Kidney tubule cell (primary cell): ENCODE measurements at regions not wholly inside any gene's neighbourhood (a gene's known extent, or its start where the extent isn't known, plus 50 kb on each side); places are given as distances from the start of the nearest gene placed in this dataset.
"Not testable (repeated sequence)": the region's sequence is repeated elsewhere in the genome, so short reads cannot be mapped to it uniquely, and the experiment has no call there.

ENCODE experiments used
- DNase-seq: peaks from one replicate; pipeline ENCODE4 v3.0.0-alpha.2; 2018; ENCODE audit warnings: low spot score

GRCh38 chr1:199448646-199449045 is 578.9 kb upstream of the NR5A2 start:
- peak; percentile 62 for DNase-seq

GRCh38 chr1:199449221-199449620 is 578.3 kb upstream of the NR5A2 start:
- DNase-seq, result no peak

GRCh38 chr1:199449681-199450080 is 577.8 kb upstream of the NR5A2 start:
- no peak for DNase-seq

GRCh38 chr1:199452627-199453026 is 574.9 kb upstream of the NR5A2 start:
- DNase-seq, result no peak

GRCh38 chr1:199453723-199454122 is 573.8 kb upstream of the NR5A2 start:
- DNase-seq, result no peak

GRCh38 chr1:199460933-199461332 is 566.6 kb upstream of the NR5A2 start:
- DNase-seq, result no peak

- DNase-seq, result peak; percentile 69
Observed at GRCh38 chr1:199463521-199464127, 563.9 kb upstream of the NR5A2 start.

GRCh38 chr1:199466961-199467360 is 560.5 kb upstream of the NR5A2 start:
- DNase-seq, result no peak

GRCh38 chr1:199472018-199472417 is 555.5 kb upstream of the NR5A2 start:
- no peak for DNase-seq

GRCh38 chr1:199472978-199473377 is 554.5 kb upstream of the NR5A2 start:
- DNase-seq, result no peak

GRCh38 chr1:199474738-199475137 is 552.8 kb upstream of the NR5A2 start:
- DNase-seq, result no peak

GRCh38 chr1:199482426-199482825 is 545.1 kb upstream of the NR5A2 start:
- DNase-seq, result no peak

GRCh38 chr1:199489594-199489993 is 537.9 kb upstream of the NR5A2 start:
- no peak for DNase-seq

- DNase-seq, result peak; percentile 69
Observed at GRCh38 chr1:199490769-199491527, 536.6 kb upstream of the NR5A2 start.

- no peak for DNase-seq
Observed at GRCh38 chr1:199495432-199495831, 532.1 kb upstream of the NR5A2 start.

- DNase-seq, result not testable (repeated sequence)
Observed at GRCh38 chr1:199498802-199499201, 528.7 kb upstream of the NR5A2 start.

- DNase-seq, result no peak
Observed at GRCh38 chr1:199508072-199508471, 519.4 kb upstream of the NR5A2 start.

GRCh38 chr1:199508653-199509052 is 518.9 kb upstream of the NR5A2 start:
- peak; percentile 64 for DNase-seq

- no peak for DNase-seq
Observed at GRCh38 chr1:199509456-199509855, 518.1 kb upstream of the NR5A2 start.

GRCh38 chr1:199510314-199510713 is 517.2 kb upstream of the NR5A2 start:
- DNase-seq, result peak; percentile 47

- peak; percentile 83 for DNase-seq
Observed at GRCh38 chr1:199512037-199512710, 515.3 kb upstream of the NR5A2 start.

- peak; percentile 2 for DNase-seq
Observed at GRCh38 chr1:199515261-199515660, 512.2 kb upstream of the NR5A2 start.

GRCh38 chr1:199522338-199522737 is 505.2 kb upstream of the NR5A2 start:
- DNase-seq, result peak; percentile 43
